HG02763 (cell line): ENCODE measurements at regions not wholly inside any gene's neighbourhood (a gene's known extent, or its start where the extent isn't known, plus 50 kb on each side); places are given as distances from the start of the nearest gene placed in this dataset.

Experiments
- ATAC-seq: cut with Tn5 transposase; IDR thresholded peaks from one replicate; pipeline ENCODE4 v1.9.1; 2021; ENCODE audit warnings: mild to moderate bottlenecking, moderate library complexity; ENCODE audit not compliant: unreplicated experiment

GRCh38 chr21:19771881-19772280, 1226.3 kb upstream of the NCAM2 start:
- ATAC-seq: no peak

GRCh38 chr21:19776076-19776475, 1222.1 kb upstream of the NCAM2 start:
- ATAC-seq: no peak

GRCh38 chr21:19781881-19782652, 1216.1 kb upstream of the NCAM2 start:
- no peak for ATAC-seq

GRCh38 chr21:19785941-19786340, 1212.3 kb upstream of the NCAM2 start:
- ATAC-seq: no peak

- no peak for ATAC-seq
These were observed 1206.2 kb upstream of the NCAM2 start for GRCh38 chr21:19792004-19792403.

GRCh38 chr21:19807201-19807600, 1191.0 kb upstream of the NCAM2 start:
- ATAC-seq: no peak

- ATAC-seq: no peak
These were observed 1187.4 kb upstream of the NCAM2 start for GRCh38 chr21:19810779-19811178.

- ATAC-seq: no peak
These were observed 1167.8 kb upstream of the NCAM2 start for GRCh38 chr21:19830446-19830845.

- ATAC-seq: no peak
These were observed 1165.7 kb upstream of the NCAM2 start for GRCh38 chr21:19832551-19832950.

GRCh38 chr21:19833082-19833481, 1165.1 kb upstream of the NCAM2 start:
- ATAC-seq: no peak

GRCh38 chr21:19842601-19843000, 1155.6 kb upstream of the NCAM2 start:
- ATAC-seq: no peak

GRCh38 chr21:19844334-19844733, 1153.9 kb upstream of the NCAM2 start:
- no peak for ATAC-seq

- ATAC-seq: no peak
These were observed 1148.1 kb upstream of the NCAM2 start for GRCh38 chr21:19850157-19850556.

- ATAC-seq: no peak
These were observed 1145.1 kb upstream of the NCAM2 start for GRCh38 chr21:19853061-19853460.

GRCh38 chr21:19853709-19854575, 1144.3 kb upstream of the NCAM2 start:
- ATAC-seq: no peak

GRCh38 chr21:19855522-19855921, 1142.7 kb upstream of the NCAM2 start:
- no peak for ATAC-seq

- ATAC-seq: no peak
These were observed 1133.7 kb upstream of the NCAM2 start for GRCh38 chr21:19864476-19864875.

GRCh38 chr21:19870682-19871081, 1127.5 kb upstream of the NCAM2 start:
- no peak for ATAC-seq

- ATAC-seq: no peak
These were observed 1123.7 kb upstream of the NCAM2 start for GRCh38 chr21:19874521-19874920.

GRCh38 chr21:19878133-19878532, 1120.1 kb upstream of the NCAM2 start:
- ATAC-seq: no peak

GRCh38 chr21:19899645-19900044, 1098.6 kb upstream of the NCAM2 start:
- no peak for ATAC-seq

- ATAC-seq: no peak
These were observed 1098.1 kb upstream of the NCAM2 start for GRCh38 chr21:19900149-19900548.
